Prostate gland (tissue), 2 donors: ENCODE measurements at regions not wholly inside any gene's neighbourhood (a gene's known extent, or its start where the extent isn't known, plus 50 kb on each side); places are given as distances from the start of the nearest gene placed in this dataset.

Source experiments
- DNase-seq: peaks from one replicate; pipeline ENCODE4 v3.0.0-alpha.2; 2019; ENCODE audit warnings: low spot score
- H3K27ac ChIP-seq, 2 donors: fragments of 200-600 bp; sonication (generic); 2 replicates each; pipeline ENCODE4 v1.5.1; 2017 to 2019
- H3K27me3 ChIP-seq: fragments of 200-600 bp; sonication (generic); replicated peaks from 2 replicates; pipeline ENCODE4 v1.5.1; 2019; ENCODE audit not compliant: insufficient read depth
- H3K36me3 ChIP-seq, 2 donors: fragments of 200-600 bp; sonication (generic); 1 replicate in 1 of 2; 2 replicates in 1 of 2; pipeline versions ENCODE4 v1.5.1 to v1.8.1; 2017 to 2019
- H3K4me1 ChIP-seq: fragments of 200-600 bp; sonication (generic); replicated peaks from 2 replicates; pipeline ENCODE4 v1.5.1; 2019
- H3K4me3 ChIP-seq, 2 donors: fragments of 200-600 bp; sonication (generic); 2 replicates each; pipeline ENCODE4 v1.5.1; 2017 to 2019
- H3K9me3 ChIP-seq: fragments of 200-600 bp; sonication (generic); 2 replicates; pipeline ENCODE4 v1.5.1; 2017
- CTCF ChIP-seq, 4 experiments: fragments of 200-600 bp in 2 of 4; fragments of 450-650 bp in 2 of 4; sonication (generic) in 2 of 4; IDR thresholded peaks; 1 replicate in 3 of 4; 2 replicates in 1 of 4; pipeline ENCODE4 v1.5.1; 2016 to 2019; ENCODE audit warnings: antibody characterized with exemption in 4 of 4, mild to moderate bottlenecking in 2 of 4, moderate library complexity in 2 of 4
- POLR2A ChIP-seq: fragments of 450-650 bp; IDR thresholded peaks from one replicate; pipeline ENCODE4 v1.6.1; 2016; ENCODE audit warnings: antibody characterized with exemption, mild to moderate bottlenecking
- POLR2AphosphoS5 ChIP-seq: sonication (generic); formaldehyde crosslinking; IDR thresholded peaks from one replicate; pipeline ENCODE4 v1.6.1; 2017; ENCODE audit warnings: antibody characterized with exemption
- WGBS: methylation state at CpG from one replicate; pipeline ENCODE4 v1.1.5; 2018; 5-methylcytosine and 5-hydroxymethylcytosine counted together
- intact Hi-C: fragments of 100-400 bp; cut with DNase I; formaldehyde crosslinking; loops from one replicate; pipeline ENCODE4 v1.14.2; 2022

GRCh38 chr3:20334842-20335241 lies 148.8 kb upstream of the SGO1 start:
- Histone ChIP-seq H3K4me3 (no peak overlapping the region), H3K27ac (no peak overlapping the region), H3K9me3 (no peaks in the 10 kb centered on the region), H3K4me1 (no peaks in the 10 kb centered on the region), H3K36me3 (no peaks in the 10 kb centered on the region), H3K27me3 (no peaks in the 10 kb centered on the region)
- WGBS: 96% methylated on average over 2 of the region's 2 CpGs
- TF ChIP-seq POLR2A (no peak), POLR2AphosphoS5 (no peak), CTCF (IDR thresholded peaks at IDR 0.05) (no peak)
- intact Hi-C loops: no loop called here
- DNase-seq: no peak

GRCh38 chr3:20327889-20328288 lies 141.9 kb upstream of the SGO1 start:
- H3K4me3 ChIP-seq: no peak overlapping the region
- H3K4me1 ChIP-seq: no peaks in the 10 kb centered on the region
- H3K36me3 ChIP-seq: no peaks in the 10 kb centered on the region
- H3K27ac ChIP-seq: no peak overlapping the region
- H3K9me3 ChIP-seq: no peaks in the 10 kb centered on the region
- TF ChIP-seq POLR2AphosphoS5 (no peak), CTCF (IDR thresholded peaks at IDR 0.05) (no peak), POLR2A (no peak)
- H3K27me3 ChIP-seq: no peaks in the 10 kb centered on the region
- DNase-seq: no peak
- intact Hi-C loops: no loop called here
- WGBS: 94% methylated on average over 1 of the region's 1 CpG

DNA sequence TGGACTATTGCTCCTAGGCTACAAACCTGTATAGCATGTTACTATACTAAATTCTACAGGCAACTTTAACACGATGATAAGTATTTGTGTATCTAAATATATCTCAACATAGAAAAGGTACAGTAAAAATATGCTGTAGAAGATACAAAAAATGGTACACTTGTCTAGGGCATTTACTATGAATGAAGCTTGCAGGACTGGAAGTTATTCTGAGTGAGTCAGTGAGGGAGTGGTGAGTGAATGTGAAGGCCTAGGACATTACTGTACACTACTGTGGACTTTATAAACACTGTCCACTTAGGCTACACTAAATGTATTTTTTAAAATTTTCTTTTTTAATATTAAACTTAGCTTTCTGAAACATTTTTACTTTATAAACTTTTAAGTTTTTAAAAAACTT lies 140.5 kb upstream of the SGO1 start:
- WGBS: 92% methylated on average over 1 of the region's 1 CpG
- Histone ChIP-seq H3K4me3 (no peak overlapping the region), H3K27me3 (no peaks in the 10 kb centered on the region), H3K36me3 (no peaks in the 10 kb centered on the region), H3K4me1 (no peaks in the 10 kb centered on the region), H3K9me3 (no peaks in the 10 kb centered on the region), H3K27ac (no peak overlapping the region)
- intact Hi-C loops: no loop called here
- no peak for DNase-seq
- TF ChIP-seq POLR2AphosphoS5 (no peak), POLR2A (no peak), CTCF (IDR thresholded peaks at IDR 0.05) (no peak)

- H3K9me3 ChIP-seq: no peaks in the 10 kb centered on the region
- no peak overlapping the region for H3K27ac ChIP-seq
- H3K4me1 ChIP-seq: no peaks in the 10 kb centered on the region
- WGBS: 90% methylated on average over 1 of the region's 1 CpG
- H3K27me3 ChIP-seq: no peaks in the 10 kb centered on the region
- intact Hi-C loops: no loop called here
- H3K4me3 ChIP-seq: no peak overlapping the region
- no peak for TF ChIP-seq POLR2AphosphoS5
- TF ChIP-seq CTCF (IDR thresholded peaks at IDR 0.05): no peak
- TF ChIP-seq POLR2A: no peak
- DNase-seq: no peak
- H3K36me3 ChIP-seq: no peaks in the 10 kb centered on the region
Measured at GRCh38 chr3:20325563-20325962, 139.6 kb upstream of the SGO1 start.

- no peak for TF ChIP-seq POLR2A
- no peak for TF ChIP-seq CTCF (IDR thresholded peaks at IDR 0.05)
- no peak for TF ChIP-seq POLR2AphosphoS5
- Histone ChIP-seq H3K9me3 (no peaks in the 10 kb centered on the region), H3K27ac (no peak overlapping the region), H3K4me3 (no peak overlapping the region), H3K36me3 (no peaks in the 10 kb centered on the region), H3K27me3 (no peaks in the 10 kb centered on the region), H3K4me1 (no peaks in the 10 kb centered on the region)
- DNase-seq: no peak
- intact Hi-C loops: no loop called here
- WGBS: 14% methylated on average over 1 of the region's 1 CpG
Measured at GRCh38 chr3:20324664-20325478, 138.9 kb upstream of the SGO1 start.
